Vagina (tissue), 2 donors: ENCODE measurements at regions not wholly inside any gene's neighbourhood (a gene's known extent, or its start where the extent isn't known, plus 50 kb on each side); places are given as distances from the start of the nearest gene placed in this dataset.

Experiments used
- CTCF ChIP-seq, 3 experiments: fragments of 450-650 bp in 2 of 3; fragments of 200-600 bp in 1 of 3; sonication (generic) in 1 of 3; IDR thresholded peaks; one replicate each; pipeline ENCODE4 v1.5.1; 2017 to 2019; ENCODE audit warnings: antibody characterized with exemption in 3 of 3, mild to moderate bottlenecking in 2 of 3, moderate library complexity in 2 of 3
- POLR2A ChIP-seq, 2 donors: fragments of 450-650 bp; IDR thresholded peaks; one replicate each; pipeline ENCODE4 v1.6.1; 2017; ENCODE audit warnings: antibody characterized with exemption in 2 of 2, mild to moderate bottlenecking in 2 of 2, moderate library complexity in 2 of 2

DNA sequence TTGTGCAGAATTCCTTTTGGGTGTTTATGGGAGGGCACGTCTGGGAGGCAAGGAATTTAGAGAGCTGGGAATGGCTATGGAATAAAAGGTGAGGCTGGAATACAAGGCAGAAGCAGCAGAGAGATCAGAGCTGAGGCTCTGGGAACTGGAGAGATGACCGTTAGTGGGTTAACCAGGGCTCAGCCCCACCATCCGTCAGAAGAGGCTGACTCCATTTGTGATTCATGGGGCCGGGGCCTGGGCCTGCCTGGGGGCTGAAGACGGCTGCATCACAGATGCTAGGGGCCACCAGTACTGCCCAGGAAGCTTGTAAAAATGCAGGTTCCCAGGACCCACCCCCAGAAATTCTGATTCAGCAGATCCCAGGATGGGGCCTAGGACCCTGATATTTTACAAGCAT, 398.1 kb downstream of the MED13L start:
- TF ChIP-seq CTCF (IDR thresholded peaks at IDR 0.05), result no peak
- TF ChIP-seq POLR2A (IDR thresholded peaks at IDR 0.05), result no peak
